ENCODE measurements at regions not wholly inside any gene's neighbourhood (a gene's known extent, or its start where the extent isn't known, plus 50 kb on each side); places are given as distances from the start of the nearest gene placed in this dataset.

GRCh38 chr1:239717918-239718184, 331.5 kb downstream of the CHRM3 start:
- TF ChIP-seq CTCF (IDR thresholded peaks at IDR 0.05 in 8 of 11, conservative IDR thresholded peaks at IDR 0.05 in 3 of 11) (no peak), POLR2A (IDR thresholded peaks at IDR 0.05) (no peak)
